HG03175 (cell line): ENCODE measurements at regions not wholly inside any gene's neighbourhood (a gene's known extent, or its start where the extent isn't known, plus 50 kb on each side); places are given as distances from the start of the nearest gene placed in this dataset.

Experiments used
- ATAC-seq: cut with Tn5 transposase; IDR thresholded peaks from one replicate; pipeline ENCODE4 v1.9.1; 2021; ENCODE audit warnings: mild to moderate bottlenecking, moderate library complexity; ENCODE audit not compliant: unreplicated experiment

- no peak for ATAC-seq
Observed at GRCh38 chr12:111091051-111091450, 170.7 kb upstream of the MYL2 start.

GRCh38 chr12:111089616-111090015, 169.2 kb upstream of the MYL2 start:
- ATAC-seq: no peak

- no peak for ATAC-seq
Observed at GRCh38 chr12:111088409-111088808, 168.0 kb upstream of the MYL2 start.

- ATAC-seq: no peak
Observed at GRCh38 chr12:111086947-111087700, 166.7 kb upstream of the MYL2 start.

- no peak for ATAC-seq
Observed at GRCh38 chr12:111085096-111085495, 164.7 kb upstream of the MYL2 start.

GRCh38 chr12:111084605-111085004, 164.2 kb upstream of the MYL2 start:
- ATAC-seq: no peak

- ATAC-seq: no peak
Observed at GRCh38 chr12:111084158-111084557, 163.8 kb upstream of the MYL2 start.

GRCh38 chr12:111081600-111081999, 161.2 kb upstream of the MYL2 start:
- no peak for ATAC-seq

GRCh38 chr12:111078731-111079130, 158.4 kb upstream of the MYL2 start:
- ATAC-seq: no peak

- ATAC-seq: no peak
Observed at GRCh38 chr12:111076611-111077451, 156.5 kb upstream of the MYL2 start.

- ATAC-seq: no peak
Observed at GRCh38 chr12:111076199-111076598, 155.8 kb upstream of the MYL2 start.

- ATAC-seq: no peak
Observed at GRCh38 chr12:111074965-111075364, 154.6 kb upstream of the MYL2 start.

- ATAC-seq: no peak
Observed at GRCh38 chr12:111074559-111074958, 154.2 kb upstream of the MYL2 start.

GRCh38 chr12:111073370-111073769, 153.0 kb upstream of the MYL2 start:
- ATAC-seq: no peak

- no peak for ATAC-seq
Observed at GRCh38 chr12:111072299-111072698, 151.9 kb upstream of the MYL2 start.

GRCh38 chr12:111069886-111070285, 149.5 kb upstream of the MYL2 start:
- no peak for ATAC-seq

- no peak for ATAC-seq
Observed at GRCh38 chr12:111068290-111068689, 147.9 kb upstream of the MYL2 start.

- ATAC-seq: no peak
Observed at GRCh38 chr12:111067498-111067897, 147.1 kb upstream of the MYL2 start.

GRCh38 chr12:111066744-111067437, 146.5 kb upstream of the MYL2 start:
- ATAC-seq: no peak

- no peak for ATAC-seq
Observed at GRCh38 chr12:111064982-111065381, 144.6 kb upstream of the MYL2 start.

GRCh38 chr12:111064154-111064553, 143.8 kb upstream of the MYL2 start:
- ATAC-seq: no peak
